PC-9 (cell line): ENCODE measurements at regions not wholly inside any gene's neighbourhood (a gene's known extent, or its start where the extent isn't known, plus 50 kb on each side); places are given as distances from the start of the nearest gene placed in this dataset.

Experiments
- EZH2 ChIP-seq: fragments of 200-600 bp; sonication (generic); IDR thresholded peaks from 2 replicates; pipeline ENCODE4 v1.8.0; 2017; ENCODE audit warnings: antibody characterized with exemption, low read depth
- TF ChIP-seq, protein P1 (sequence below): fragments of 200-600 bp; sonication (generic); conservative IDR thresholded peaks from 2 replicates; pipeline ENCODE4 v1.6.1; 2017; ENCODE audit warnings: mixed run types, antibody characterized with exemption, mild to moderate bottlenecking, moderate library complexity

DNA sequence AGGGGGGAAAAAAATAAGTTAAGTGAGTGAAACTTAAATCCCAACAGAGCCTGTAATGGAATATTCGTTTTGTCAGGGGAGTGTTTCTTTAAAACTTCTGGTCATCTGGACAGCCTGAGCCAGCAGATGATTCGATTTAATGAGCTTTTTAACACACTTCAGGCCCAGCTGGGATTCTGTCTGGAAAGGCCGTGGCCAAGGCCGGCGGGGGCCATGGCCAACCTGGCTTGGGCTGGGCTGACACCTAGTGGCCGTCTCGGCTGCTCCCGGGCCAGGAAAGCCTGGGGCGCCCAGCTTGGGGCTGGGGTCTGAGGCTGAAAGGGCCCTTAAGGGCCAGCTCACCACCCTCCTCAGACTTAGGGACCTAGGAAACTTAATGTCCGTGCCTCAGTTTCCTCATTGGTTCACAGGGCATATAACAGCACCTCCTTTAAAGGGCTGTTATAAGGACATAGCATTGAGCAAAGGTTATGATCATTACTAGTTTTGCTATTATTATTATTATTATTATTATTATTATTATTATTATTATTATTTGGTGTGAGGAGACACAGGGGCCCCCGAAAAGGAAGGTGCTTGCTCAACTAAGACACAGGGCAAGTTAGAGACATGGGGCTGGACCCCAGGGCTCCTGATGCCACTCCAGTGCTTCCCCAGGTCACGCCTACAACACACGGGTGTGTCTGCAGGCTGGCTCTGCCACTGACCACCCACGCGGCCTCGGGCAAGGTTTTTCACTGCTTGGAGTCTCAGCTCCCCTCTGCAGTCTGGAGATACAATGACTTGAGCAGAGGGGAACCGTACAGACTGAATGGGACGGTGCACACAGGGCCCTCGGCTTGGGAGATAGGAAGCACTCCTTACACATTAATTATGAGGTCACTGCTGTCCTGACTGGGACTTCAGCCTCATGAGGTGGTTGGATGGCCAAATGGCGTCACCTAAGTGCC, 84.0 kb downstream of the SYNE3 start:
- TF ChIP-seq, protein P1, sequence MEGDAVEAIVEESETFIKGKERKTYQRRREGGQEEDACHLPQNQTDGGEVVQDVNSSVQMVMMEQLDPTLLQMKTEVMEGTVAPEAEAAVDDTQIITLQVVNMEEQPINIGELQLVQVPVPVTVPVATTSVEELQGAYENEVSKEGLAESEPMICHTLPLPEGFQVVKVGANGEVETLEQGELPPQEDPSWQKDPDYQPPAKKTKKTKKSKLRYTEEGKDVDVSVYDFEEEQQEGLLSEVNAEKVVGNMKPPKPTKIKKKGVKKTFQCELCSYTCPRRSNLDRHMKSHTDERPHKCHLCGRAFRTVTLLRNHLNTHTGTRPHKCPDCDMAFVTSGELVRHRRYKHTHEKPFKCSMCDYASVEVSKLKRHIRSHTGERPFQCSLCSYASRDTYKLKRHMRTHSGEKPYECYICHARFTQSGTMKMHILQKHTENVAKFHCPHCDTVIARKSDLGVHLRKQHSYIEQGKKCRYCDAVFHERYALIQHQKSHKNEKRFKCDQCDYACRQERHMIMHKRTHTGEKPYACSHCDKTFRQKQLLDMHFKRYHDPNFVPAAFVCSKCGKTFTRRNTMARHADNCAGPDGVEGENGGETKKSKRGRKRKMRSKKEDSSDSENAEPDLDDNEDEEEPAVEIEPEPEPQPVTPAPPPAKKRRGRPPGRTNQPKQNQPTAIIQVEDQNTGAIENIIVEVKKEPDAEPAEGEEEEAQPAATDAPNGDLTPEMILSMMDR: peak; percentile 73
- TF ChIP-seq EZH2: no peak
